Colonic mucosa (tissue), 4 donors: ENCODE measurements at regions not wholly inside any gene's neighbourhood (a gene's known extent, or its start where the extent isn't known, plus 50 kb on each side); places are given as distances from the start of the nearest gene placed in this dataset.
"Not testable (repeated sequence)": the region's sequence is repeated elsewhere in the genome, so short reads cannot be mapped to it uniquely, and the experiment has no call there.

ENCODE experiments used
- DNase-seq: peaks from one replicate; pipeline ENCODE4 v3.0.0-alpha.2; 2020
- H3K27ac ChIP-seq: fragments of 200-600 bp; one replicate; pipeline ENCODE4 v1.8.0; 2021
- H3K27me3 ChIP-seq: fragments of 200-600 bp; one replicate; pipeline ENCODE4 v1.8.0; 2021
- H3K36me3 ChIP-seq: fragments of 200-600 bp; one replicate; pipeline ENCODE4 v1.8.0; 2021
- H3K4me1 ChIP-seq: fragments of 200-600 bp; one replicate; pipeline ENCODE4 v1.8.0; 2021; ENCODE audit warnings: mild to moderate bottlenecking
- H3K4me3 ChIP-seq: fragments of 200-600 bp; one replicate; pipeline ENCODE4 v1.8.0; 2021
- H3K9ac ChIP-seq, 2 donors: one replicate each; pipeline ENCODE4 v1.7.0; 2013; ENCODE audit warnings: control low read depth in 2 of 2, low read depth in 2 of 2, low read length in 2 of 2
- H3K9me3 ChIP-seq: fragments of 200-600 bp; one replicate; pipeline ENCODE4 v1.8.0; 2021
- CTCF ChIP-seq: fragments of 200-600 bp; IDR thresholded peaks from one replicate; pipeline ENCODE4 v1.8.0; 2022; ENCODE audit warnings: antibody characterized with exemption, mild to moderate bottlenecking
- intact Hi-C: fragments of 100-400 bp; cut with DNase I; formaldehyde crosslinking; loops from one replicate; pipeline ENCODE4 v1.14.1; 2022
- donor health status: healthy.
- donor health status: DM: no; HTN: no; CAD: no.
- donor health status: DM: no; HTN: no; CAD: no.

GRCh38 chr7:119288416-119288815, 984.6 kb upstream of the KCND2 start:
- no peak for TF ChIP-seq CTCF
- Histone ChIP-seq H3K27ac (no peak overlapping the region), H3K4me3 (no peak overlapping the region), H3K9me3 (no peaks in the 10 kb centered on the region), H3K4me1 (no peaks in the 10 kb centered on the region), H3K36me3 (no peaks in the 10 kb centered on the region), H3K9ac (no peak overlapping the region), H3K27me3 (no peaks in the 10 kb centered on the region)
- no peak for DNase-seq
- intact Hi-C loops, result no loop called here

GRCh38 chr7:119300341-119300740, 972.6 kb upstream of the KCND2 start:
- intact Hi-C loops, H3K9me3 ChIP-seq, H3K4me3 ChIP-seq, H3K27me3 ChIP-seq, DNase-seq, H3K4me1 ChIP-seq, H3K9ac ChIP-seq, H3K36me3 ChIP-seq, H3K27ac ChIP-seq: not testable (repeated sequence)

DNA sequence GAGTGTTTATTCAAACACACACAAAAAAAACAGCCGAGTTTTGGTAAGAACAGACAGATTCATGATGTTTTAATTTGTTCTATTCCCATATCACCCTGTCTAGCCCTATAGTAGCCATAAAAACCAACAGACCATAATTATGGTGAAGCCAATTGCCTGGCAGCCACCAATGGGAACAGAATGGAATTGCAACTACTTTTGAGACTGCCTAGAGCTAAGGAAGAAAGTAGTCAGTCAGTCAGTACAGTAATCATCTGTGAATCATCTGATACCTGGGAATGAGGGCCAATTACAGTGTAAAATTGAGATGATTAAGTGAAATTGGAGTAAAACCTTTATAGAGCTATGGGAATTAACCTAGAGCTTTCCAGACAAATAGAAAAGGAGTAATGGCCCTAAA, 952.7 kb upstream of the KCND2 start:
- Histone ChIP-seq H3K4me3 (no peak overlapping the region), H3K27me3 (no peaks in the 10 kb centered on the region), H3K9ac (no peak overlapping the region), H3K4me1 (no peaks in the 10 kb centered on the region), H3K9me3 (no peaks in the 10 kb centered on the region), H3K27ac (no peak overlapping the region), H3K36me3 (no peaks in the 10 kb centered on the region)
- DNase-seq, result no peak
- TF ChIP-seq CTCF, result no peak
- intact Hi-C loops, result no loop called here

GRCh38 chr7:119329715-119330114, 943.3 kb upstream of the KCND2 start:
- H3K9me3 ChIP-seq, result no peaks in the 10 kb centered on the region
- no peak overlapping the region for H3K4me3 ChIP-seq
- no peaks in the 10 kb centered on the region for H3K4me1 ChIP-seq
- H3K27me3 ChIP-seq, result no peaks in the 10 kb centered on the region
- H3K9ac ChIP-seq, result no peak overlapping the region
- H3K36me3 ChIP-seq, result no peaks in the 10 kb centered on the region
- TF ChIP-seq CTCF, result no peak
- H3K27ac ChIP-seq, result no peak overlapping the region
- intact Hi-C loops, result no loop called here
- DNase-seq, result no peak

- TF ChIP-seq CTCF, result no peak
- Histone ChIP-seq H3K9me3 (no peaks in the 10 kb centered on the region), H3K4me1 (no peaks in the 10 kb centered on the region), H3K4me3 (no peak overlapping the region), H3K36me3 (no peaks in the 10 kb centered on the region), H3K27ac (no peak overlapping the region), H3K27me3 (no peaks in the 10 kb centered on the region), H3K9ac (no peak overlapping the region)
- intact Hi-C loops, result no loop called here
- no peak for DNase-seq
Observed at GRCh38 chr7:119335405-119335804, 937.6 kb upstream of the KCND2 start.

GRCh38 chr7:119341822-119342221, 931.2 kb upstream of the KCND2 start:
- H3K36me3 ChIP-seq, result no peaks in the 10 kb centered on the region
- no peak for DNase-seq
- no peak overlapping the region for H3K9ac ChIP-seq
- no peak overlapping the region for H3K4me3 ChIP-seq
- no peak for TF ChIP-seq CTCF
- H3K4me1 ChIP-seq, result no peaks in the 10 kb centered on the region
- H3K27me3 ChIP-seq, result no peaks in the 10 kb centered on the region
- no peaks in the 10 kb centered on the region for H3K9me3 ChIP-seq
- no peak overlapping the region for H3K27ac ChIP-seq
- intact Hi-C loops, result no loop called here
